IPS DF 6.9 (cell line): ENCODE measurements at regions not wholly inside any gene's neighbourhood (a gene's known extent, or its start where the extent isn't known, plus 50 kb on each side); places are given as distances from the start of the nearest gene placed in this dataset.

Experiments used
- DNase-seq: peaks from one replicate; pipeline ENCODE4 v3.0.0-alpha.2; 2013; ENCODE audit warnings: low read depth, low spot score
- H3K27ac ChIP-seq: one replicate; pipeline ENCODE4 v1.5.1; 2013; ENCODE audit warnings: low read length, control low read depth
- H3K27me3 ChIP-seq: 2 replicates; pipeline ENCODE4 v1.6.1; 2013; ENCODE audit warnings: mild to moderate bottlenecking, low read length; ENCODE audit not compliant: control insufficient read depth, insufficient read depth
- H3K36me3 ChIP-seq: 2 replicates; pipeline ENCODE4 v1.6.1; 2013; ENCODE audit warnings: low read length; ENCODE audit not compliant: control insufficient read depth, insufficient read depth
- H3K4me1 ChIP-seq: 2 replicates; pipeline ENCODE4 v1.6.1; 2013; ENCODE audit warnings: low read length; ENCODE audit not compliant: control insufficient read depth, insufficient read depth
- H3K4me3 ChIP-seq: 2 replicates; pipeline ENCODE4 v1.5.1; 2013; ENCODE audit warnings: mild to moderate bottlenecking, low read length
- H3K9me3 ChIP-seq: 2 replicates; pipeline ENCODE4 v1.6.1; 2013; ENCODE audit warnings: low read length, inconsistent platforms; ENCODE audit not compliant: control insufficient read depth, insufficient read depth
- WGBS: extraction: QIAGEN DNeasy Blood & Tissue Kit; methylation state at CpG from one replicate; pipeline ENCODE4 v1.1.7; 2013; ENCODE audit warnings: mixed read lengths, missing lambda C conversion rate; ENCODE audit not compliant: insufficient read length, insufficient coverage; 5-methylcytosine and 5-hydroxymethylcytosine counted together

DNA sequence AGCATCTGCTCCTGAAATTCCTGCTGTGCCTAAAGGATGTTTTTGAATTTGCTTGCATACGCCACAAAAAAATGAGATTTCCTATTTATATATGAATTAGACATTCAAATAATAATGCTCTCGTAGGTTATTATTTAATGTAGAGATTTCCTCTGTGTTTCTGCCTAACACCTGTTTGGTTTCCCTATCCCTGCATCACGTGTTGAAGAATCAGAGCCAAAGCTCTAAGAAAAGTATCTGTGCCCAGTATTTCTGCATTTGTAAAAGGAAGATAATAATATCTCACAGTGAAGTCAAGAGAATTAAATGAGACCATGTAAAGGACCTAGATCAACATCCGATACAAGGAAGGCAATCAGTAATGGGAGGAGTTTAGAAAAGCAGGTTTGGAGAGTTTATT, 179.5 kb downstream of the HNRNPD start:
- no CpG with 5 or more reads among the region's 4 CpGs for WGBS
- no peak overlapping the region for H3K4me3 ChIP-seq

DNA sequence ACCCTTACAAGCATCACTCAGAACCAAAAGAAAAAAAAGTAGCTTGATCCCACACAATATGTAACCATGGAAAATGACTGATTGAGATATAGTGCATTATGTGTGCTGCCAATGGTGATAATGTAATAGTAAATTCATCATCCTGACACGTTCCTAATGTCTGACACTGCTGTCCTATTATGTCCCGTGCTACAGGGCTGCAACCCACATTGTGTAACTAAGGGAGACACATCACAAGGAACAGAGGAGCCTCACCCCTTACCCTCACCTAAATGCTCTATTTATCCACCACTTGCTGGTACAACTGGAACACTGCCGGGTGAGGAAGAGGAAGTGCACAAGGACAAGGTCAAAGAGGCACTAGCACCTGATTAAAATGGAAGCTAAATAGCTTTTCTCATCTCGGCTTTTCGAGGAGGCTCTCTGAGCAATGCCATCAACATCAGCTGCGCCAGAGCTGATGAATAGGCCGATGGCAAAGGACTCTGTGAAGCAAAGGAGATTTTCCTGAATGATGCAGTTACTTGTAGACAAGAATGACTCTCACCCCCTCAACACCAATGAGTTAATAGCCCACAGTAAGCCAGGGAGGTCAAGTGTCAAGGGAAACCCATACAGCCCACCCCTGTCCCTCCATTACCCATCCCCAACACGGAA, 181.6 kb downstream of the HNRNPD start:
- H3K36me3 ChIP-seq: no peaks in the 10 kb centered on the region

More for the DNA sequence above, 179.5 kb downstream of the HNRNPD start:
- H3K27me3 ChIP-seq: no peaks in the 10 kb centered on the region
- H3K9me3 ChIP-seq: no peaks in the 10 kb centered on the region
- DNase-seq: no peak
- H3K36me3 ChIP-seq: no peaks in the 10 kb centered on the region
- H3K27ac ChIP-seq: no peak overlapping the region
- H3K4me1 ChIP-seq: no peaks in the 10 kb centered on the region

DNA sequence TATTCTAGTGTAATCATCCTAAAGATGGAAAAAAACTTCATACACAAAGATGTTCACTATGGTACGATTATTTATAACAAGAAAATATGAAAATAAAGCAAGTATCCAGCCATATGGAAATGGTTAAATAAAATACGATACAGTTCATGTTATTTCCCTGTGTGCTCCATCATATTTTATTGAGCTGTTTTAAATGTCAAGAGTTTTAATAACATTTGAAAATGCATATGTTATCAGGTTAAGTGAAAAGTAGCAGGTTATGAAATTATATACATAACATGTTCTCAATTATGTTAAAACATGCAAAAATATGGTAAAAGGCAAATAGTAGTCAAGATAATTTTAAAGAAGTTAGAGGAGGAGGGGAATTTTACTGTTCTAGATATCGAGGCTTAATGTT, 192.0 kb downstream of the HNRNPD start:
- WGBS: 100% methylated on average over 1 of the region's 3 CpGs
- no peaks in the 10 kb centered on the region for H3K36me3 ChIP-seq
- no peaks in the 10 kb centered on the region for H3K9me3 ChIP-seq
- no peak overlapping the region for H3K27ac ChIP-seq
- no peak for DNase-seq
- no peaks in the 10 kb centered on the region for H3K4me1 ChIP-seq
- H3K4me3 ChIP-seq: no peak overlapping the region
- no peaks in the 10 kb centered on the region for H3K27me3 ChIP-seq

More for the DNA sequence above, 181.6 kb downstream of the HNRNPD start:
- WGBS: no CpG with 5 or more reads among the region's 8 CpGs
- Histone ChIP-seq H3K4me3 (no peak overlapping the region), H3K27ac (no peak overlapping the region), H3K27me3 (no peaks in the 10 kb centered on the region), H3K9me3 (no peaks in the 10 kb centered on the region), H3K4me1 (no peaks in the 10 kb centered on the region)
- DNase-seq: no peak

DNA sequence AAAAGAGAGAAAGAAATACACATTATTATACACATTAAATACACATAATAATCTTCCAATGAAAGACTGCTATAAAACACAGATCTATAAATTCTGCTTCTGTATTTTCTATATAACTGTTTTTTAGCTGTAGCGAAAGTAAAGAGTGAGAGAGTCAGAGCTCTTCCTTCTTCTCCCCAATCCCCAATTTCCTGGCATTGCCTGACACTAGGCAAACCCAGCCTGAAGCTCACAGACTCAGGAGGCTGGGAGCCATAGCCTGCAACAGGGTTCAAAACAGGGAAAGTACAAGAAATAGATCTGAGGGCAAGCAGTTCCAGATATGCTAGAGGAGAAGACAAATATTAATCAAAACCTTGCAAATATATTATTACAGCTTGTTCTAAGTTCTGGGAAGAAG, 201.6 kb downstream of the HNRNPD start:
- no peak for DNase-seq
- WGBS: no CpG with 5 or more reads among the region's 1 CpG
- Histone ChIP-seq H3K4me3 (no peak overlapping the region), H3K36me3 (no peaks in the 10 kb centered on the region), H3K4me1 (no peaks in the 10 kb centered on the region), H3K27ac (no peak overlapping the region), H3K27me3 (no peaks in the 10 kb centered on the region), H3K9me3 (peaks cover 2% of the 10 kb centered on the region; the same call in 1 of the 2 replicates)

DNA sequence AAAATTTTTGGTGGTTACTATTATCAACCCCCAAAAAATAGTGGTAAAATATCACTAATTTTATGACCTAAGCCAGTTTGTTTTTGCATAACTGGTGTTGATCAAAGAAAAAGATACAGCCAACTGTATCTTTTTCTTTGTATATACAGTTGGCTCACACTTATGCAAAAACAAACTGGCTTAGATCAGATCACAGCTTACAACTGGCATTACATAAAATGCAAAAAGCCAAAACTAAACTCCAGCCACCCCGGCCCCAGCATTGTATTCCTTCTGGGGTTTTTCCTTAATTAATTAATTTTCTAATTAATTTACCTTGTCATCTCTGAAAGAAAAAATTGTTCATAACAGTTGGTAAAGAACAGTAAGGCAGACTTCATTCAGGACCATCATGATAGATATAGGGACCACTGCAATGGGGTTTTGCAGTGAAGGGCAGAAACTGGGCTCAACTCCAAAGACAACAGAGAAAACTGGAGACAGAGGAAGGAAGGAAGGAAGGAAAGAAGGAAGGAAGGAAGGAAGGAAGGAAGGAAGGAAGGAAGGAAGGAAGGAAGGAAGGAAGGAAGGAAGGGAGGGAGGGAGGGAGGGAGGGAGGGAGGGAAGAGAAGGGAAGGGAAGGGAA, 202.1 kb downstream of the HNRNPD start:
- no peak for DNase-seq
- no CpG with 5 or more reads among the region's 1 CpG for WGBS
- H3K27me3 ChIP-seq: no peaks in the 10 kb centered on the region
- H3K9me3 ChIP-seq: peaks cover 2% of the 10 kb centered on the region; the same call in 1 of the 2 replicates
- H3K36me3 ChIP-seq: no peaks in the 10 kb centered on the region
- H3K27ac ChIP-seq: no peak overlapping the region
- no peak overlapping the region for H3K4me3 ChIP-seq
- H3K4me1 ChIP-seq: no peaks in the 10 kb centered on the region

DNA sequence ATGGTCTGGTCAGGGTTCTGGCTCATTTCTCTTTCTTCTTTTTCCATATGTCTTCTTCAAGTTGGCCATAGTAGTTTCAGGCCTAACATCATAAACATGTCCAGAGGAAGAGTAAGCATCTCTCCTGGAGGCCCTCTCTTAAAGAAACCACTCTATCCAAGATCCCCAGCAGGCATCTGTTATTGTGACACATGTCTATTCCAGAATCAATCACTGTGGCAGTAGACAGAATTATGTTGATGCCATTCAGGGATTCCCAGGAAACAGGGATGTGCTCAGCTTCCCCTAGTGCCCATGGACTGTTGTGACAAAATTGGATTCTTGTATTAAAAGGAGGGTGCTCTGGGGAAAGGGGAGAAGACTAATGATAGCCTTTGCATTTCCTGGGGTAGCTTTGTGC, 224.0 kb downstream of the HNRNPD start:
- no peaks in the 10 kb centered on the region for H3K9me3 ChIP-seq
- no peak for DNase-seq
- H3K4me1 ChIP-seq: no peaks in the 10 kb centered on the region
- no peaks in the 10 kb centered on the region for H3K36me3 ChIP-seq
- no peak overlapping the region for H3K27ac ChIP-seq
- H3K27me3 ChIP-seq: no peaks in the 10 kb centered on the region
- H3K4me3 ChIP-seq: no peak overlapping the region

DNA sequence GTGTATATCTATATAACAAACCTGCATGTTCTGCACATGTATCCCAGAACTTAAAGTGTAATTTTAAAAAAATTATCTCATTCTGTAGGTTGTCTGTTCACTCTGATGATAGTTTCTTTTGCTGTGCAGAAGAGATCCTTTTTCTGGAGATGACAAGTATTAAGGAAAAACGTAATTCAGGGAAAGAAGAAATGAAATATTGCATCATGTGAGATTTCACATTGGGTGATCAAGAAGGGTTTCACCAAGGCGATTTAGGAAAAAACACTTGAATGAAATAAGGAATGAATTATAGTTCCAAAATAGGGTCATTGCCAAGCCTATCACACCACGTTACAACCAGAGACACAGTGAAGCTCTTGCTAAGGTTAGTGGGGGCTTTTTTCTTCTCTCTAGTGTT, 227.9 kb downstream of the HNRNPD start:
- Histone ChIP-seq H3K27ac (no peak overlapping the region), H3K4me3 (no peak overlapping the region), H3K36me3 (no peaks in the 10 kb centered on the region), H3K27me3 (no peaks in the 10 kb centered on the region; the same call in 1 of the 2 replicates), H3K4me1 (no peaks in the 10 kb centered on the region), H3K9me3 (no peaks in the 10 kb centered on the region)
- DNase-seq: no peak
- WGBS: no CpG with 5 or more reads among the region's 3 CpGs

DNA sequence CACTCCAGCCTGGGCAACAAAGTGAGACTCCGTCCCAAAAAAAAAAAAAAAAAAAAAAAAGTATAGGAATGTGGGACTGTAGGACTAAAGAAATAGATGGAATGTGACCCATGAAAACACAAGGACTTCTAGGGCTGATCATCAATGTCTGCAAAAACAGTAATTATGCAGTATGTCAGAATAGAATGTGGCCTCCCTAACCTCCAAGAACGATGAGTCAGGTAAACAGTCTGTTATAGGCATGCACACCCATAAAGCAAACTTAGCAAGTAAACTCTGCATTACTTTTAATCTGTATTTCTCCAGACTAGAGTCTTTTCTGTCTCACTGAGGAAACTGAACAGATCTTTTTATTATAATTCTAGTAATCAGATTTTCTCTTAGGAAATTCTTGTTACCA, 233.4 kb downstream of the HNRNPD start:
- peaks cover 1% of the 10 kb centered on the region; the same call in 1 of the 2 replicates for H3K27me3 ChIP-seq
- no CpG with 5 or more reads among the region's 2 CpGs for WGBS
- no peaks in the 10 kb centered on the region for H3K36me3 ChIP-seq
- no peak overlapping the region for H3K4me3 ChIP-seq
- H3K9me3 ChIP-seq: no peaks in the 10 kb centered on the region
- H3K4me1 ChIP-seq: no peaks in the 10 kb centered on the region
- no peak for DNase-seq
- H3K27ac ChIP-seq: no peak overlapping the region

DNA sequence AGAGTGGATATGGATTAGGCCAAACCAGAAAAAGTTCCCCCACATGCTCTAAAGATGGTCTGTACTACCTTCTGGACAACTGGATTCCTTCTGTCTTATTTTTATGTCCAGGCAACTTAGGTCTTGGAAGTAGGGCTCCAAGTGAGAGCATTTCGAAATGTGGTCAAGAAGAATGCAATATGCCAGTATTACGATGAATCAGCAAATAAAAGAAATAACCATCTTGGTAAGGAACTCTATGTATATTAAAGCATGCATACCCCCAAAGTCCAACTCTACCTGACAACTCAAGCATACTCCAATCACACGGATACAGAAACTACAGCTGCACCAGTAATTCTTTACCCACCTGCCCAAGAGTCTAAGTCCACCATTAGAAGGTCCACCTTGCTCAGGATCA, 234.5 kb downstream of the HNRNPD start:
- no peaks in the 10 kb centered on the region for H3K4me1 ChIP-seq
- H3K4me3 ChIP-seq: no peak overlapping the region
- no peak for DNase-seq
- H3K27me3 ChIP-seq: peaks cover 1% of the 10 kb centered on the region; the same call in 1 of the 2 replicates
- no peak overlapping the region for H3K27ac ChIP-seq
- no peaks in the 10 kb centered on the region for H3K9me3 ChIP-seq
- no CpG with 5 or more reads among the region's 3 CpGs for WGBS
- no peaks in the 10 kb centered on the region for H3K36me3 ChIP-seq

DNA sequence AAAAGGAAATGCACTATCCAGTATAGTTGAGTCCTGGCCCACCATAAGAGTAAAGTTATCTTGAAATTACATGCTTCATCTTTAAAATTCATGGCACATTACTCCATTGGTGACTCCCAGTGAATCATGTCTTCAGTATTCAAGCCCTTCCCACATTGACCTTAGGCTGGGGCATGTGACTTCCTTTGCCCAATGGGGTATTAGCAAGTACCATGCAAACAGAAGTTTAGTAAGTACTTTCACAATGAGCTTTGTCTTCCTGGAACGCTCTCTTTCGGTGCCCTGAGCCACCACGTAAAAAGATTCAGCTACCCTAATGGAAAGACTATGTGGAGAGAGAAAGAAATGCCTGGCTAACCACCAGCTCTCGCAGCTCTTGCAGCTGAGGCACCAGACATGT, 235.4 kb downstream of the HNRNPD start:
- no peak for DNase-seq
- Histone ChIP-seq H3K27me3 (peaks cover 1% of the 10 kb centered on the region; the same call in 1 of the 2 replicates), H3K36me3 (no peaks in the 10 kb centered on the region), H3K4me1 (no peaks in the 10 kb centered on the region), H3K27ac (no peak overlapping the region), H3K9me3 (no peaks in the 10 kb centered on the region), H3K4me3 (no peak overlapping the region)
- WGBS: no CpG with 5 or more reads among the region's 4 CpGs
